Fibroblast of mammary gland (primary cell): ENCODE measurements at regions not wholly inside any gene's neighbourhood (a gene's known extent, or its start where the extent isn't known, plus 50 kb on each side); places are given as distances from the start of the nearest gene placed in this dataset.
"Not testable (repeated sequence)": the region's sequence is repeated elsewhere in the genome, so short reads cannot be mapped to it uniquely, and the experiment has no call there.

Experiments
- DNase-seq: peaks from one replicate; pipeline ENCODE4 v3.0.0-alpha.2; 2010; ENCODE audit warnings: low read depth
- H3K4me3 ChIP-seq: 2 replicates; pipeline ENCODE4 v1.5.1; 2011; ENCODE audit warnings: low read depth, mild to moderate bottlenecking, low read length, moderate library complexity; ENCODE audit not compliant: control insufficient read depth
- CTCF ChIP-seq: conservative IDR thresholded peaks from 2 replicates; pipeline ENCODE4 v1.5.1; 2011; ENCODE audit warnings: low read depth, low read length, inconsistent platforms; ENCODE audit not compliant: control insufficient read depth, insufficient read depth

DNA sequence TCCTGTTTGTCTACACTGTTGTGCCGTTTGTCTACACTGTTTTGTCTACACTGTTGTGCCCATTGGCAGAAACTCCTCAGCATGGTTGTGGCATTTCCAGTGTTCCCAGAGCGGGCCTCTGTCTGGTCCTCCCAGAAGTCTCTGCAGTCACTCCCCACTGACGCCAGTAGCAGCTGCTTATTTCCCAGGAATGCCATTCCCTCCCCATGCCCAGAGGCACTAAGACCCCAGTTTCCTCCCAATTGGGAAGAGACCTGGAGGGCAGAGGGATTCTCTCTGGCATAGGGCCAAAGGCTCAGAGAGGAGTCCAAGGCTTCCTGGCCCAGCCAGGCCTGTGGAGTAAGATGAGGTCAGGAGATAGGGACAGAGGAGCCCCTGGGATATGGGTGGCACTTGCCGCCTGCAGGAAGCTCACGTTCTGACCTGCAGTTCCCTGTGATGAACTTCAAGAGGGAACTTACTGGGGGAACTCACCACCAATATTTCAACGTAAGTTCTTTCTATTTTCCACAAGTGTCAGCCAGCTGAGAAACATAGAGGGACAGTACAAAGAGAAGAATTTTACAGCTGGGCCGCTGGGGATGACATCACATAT is 69.1 kb downstream of the TNFAIP2 start:
- TF ChIP-seq CTCF, result no peak
- no peak overlapping the region for H3K4me3 ChIP-seq
- no peak for DNase-seq

GRCh38 chr14:103192861-103193260 is 69.6 kb downstream of the TNFAIP2 start:
- DNase-seq, H3K4me3 ChIP-seq: not testable (repeated sequence)

DNA sequence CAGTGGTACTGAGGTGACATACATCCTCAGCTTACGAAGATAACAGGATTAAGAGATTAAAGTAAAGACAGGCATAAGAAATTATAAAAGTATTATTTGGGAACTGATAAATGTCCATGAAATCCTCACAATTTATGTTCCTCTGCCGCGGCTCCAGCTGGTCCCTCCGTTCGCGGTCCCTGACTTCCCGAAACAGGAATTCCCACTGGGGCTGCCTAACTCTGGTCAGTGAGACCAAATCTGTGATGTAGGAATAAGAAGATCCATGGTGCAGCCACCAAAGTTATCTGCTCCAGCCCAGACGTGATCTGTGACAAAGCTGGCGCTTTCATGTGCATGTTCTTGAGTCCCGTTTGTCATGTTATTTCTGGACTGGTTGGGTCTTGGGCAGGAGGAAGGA is 70.2 kb downstream of the TNFAIP2 start:
- DNase-seq, H3K4me3 ChIP-seq: not testable (repeated sequence)

DNA sequence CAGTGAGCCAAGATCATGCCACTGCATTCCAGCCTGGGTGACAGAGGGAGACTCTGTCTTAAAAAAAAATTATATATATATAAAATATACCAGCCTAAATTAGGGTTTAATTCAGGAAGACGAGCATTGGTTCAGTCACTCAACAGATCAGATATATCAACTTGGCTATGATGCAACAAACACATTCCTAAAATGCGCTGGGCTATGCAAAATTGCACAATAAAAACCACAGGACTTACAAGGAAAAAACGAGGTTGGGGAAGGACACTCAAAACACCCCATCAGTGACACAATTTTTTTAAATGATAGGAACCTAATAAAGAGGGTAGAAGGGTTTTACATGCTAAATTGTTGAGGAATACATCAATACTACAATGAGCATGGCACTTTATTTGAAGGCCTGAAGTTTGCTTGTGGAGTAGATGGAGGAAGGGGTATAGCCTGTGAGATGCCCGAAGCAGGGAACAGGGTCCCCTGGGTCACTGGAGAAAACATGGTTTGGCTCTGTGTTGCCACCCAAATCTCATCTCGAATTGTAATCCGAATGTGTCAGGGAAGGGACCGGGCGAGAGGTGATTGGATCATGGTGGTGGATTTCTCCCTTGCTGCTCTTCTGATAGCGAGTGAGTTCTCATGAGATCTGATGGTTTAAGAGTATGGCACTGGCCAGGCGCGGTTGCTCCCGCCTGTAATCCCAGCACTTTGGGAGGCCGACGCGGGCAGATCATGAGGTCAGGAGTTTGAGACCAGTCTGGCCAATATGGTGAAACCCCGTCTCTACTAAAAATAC is 71.2 kb downstream of the TNFAIP2 start:
- H3K4me3 ChIP-seq, result no peak overlapping the region
- TF ChIP-seq CTCF, result no peak
- peak; percentile 81 for DNase-seq

- no peak for TF ChIP-seq CTCF
- DNase-seq, result no peak
- no peak overlapping the region for H3K4me3 ChIP-seq
These were observed 72.8 kb downstream of the TNFAIP2 start for GRCh38 chr14:103195828-103196615.

GRCh38 chr14:103196716-103197115 is 73.5 kb downstream of the TNFAIP2 start:
- no peak for TF ChIP-seq CTCF
- DNase-seq, result no peak

DNA sequence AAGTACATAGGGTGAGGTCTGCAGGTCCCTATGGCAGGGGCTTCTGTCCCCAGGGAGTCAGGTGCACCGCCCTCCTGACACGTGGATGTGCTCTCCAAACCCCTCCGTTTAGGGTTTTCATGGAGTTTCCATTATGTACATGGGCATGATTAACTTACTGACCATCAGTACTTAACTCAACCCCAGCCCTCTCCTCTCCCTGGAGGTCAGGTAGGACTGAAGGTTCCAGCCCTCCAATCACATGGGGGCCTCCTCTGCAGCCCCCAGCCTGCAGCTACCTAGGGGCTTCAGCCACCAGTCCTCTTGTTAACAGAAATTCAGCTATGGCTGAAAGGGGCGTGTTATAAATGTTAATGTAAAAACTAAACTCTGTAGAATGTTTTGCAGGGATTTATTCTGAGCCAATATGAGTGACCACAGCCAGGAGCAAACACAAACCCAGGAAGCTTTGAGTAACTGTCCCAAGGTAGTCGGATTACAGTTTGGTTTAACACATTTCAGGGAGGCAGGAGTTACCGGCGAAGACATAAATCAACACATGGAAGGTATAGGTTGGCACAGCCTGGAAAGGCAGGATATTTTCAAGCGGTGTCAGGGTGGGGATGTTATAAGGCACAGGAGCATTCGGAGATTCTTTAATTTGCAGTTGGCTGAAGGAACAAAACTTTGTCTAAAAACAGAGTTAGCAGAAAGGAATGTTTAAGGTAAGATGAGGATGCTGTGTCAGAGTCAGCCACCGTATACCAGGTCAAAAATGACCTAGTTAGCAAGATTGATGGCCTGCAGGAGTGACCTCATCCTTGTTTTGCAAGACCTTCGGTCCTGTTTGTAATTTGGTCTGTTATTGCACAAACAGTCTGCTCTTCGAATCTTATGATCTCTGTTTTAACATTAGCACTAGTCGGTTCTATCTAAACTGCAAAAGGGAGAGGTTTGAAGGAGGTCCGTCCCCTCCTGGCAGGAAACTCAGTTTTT is 75.2 kb downstream of the TNFAIP2 start:
- peak; percentile 93 for DNase-seq
- H3K4me3 ChIP-seq, result no peak overlapping the region
- no peak for TF ChIP-seq CTCF

More at GRCh38 chr14:103196716-103197115, 73.5 kb downstream of the TNFAIP2 start:
- no peak overlapping the region for H3K4me3 ChIP-seq
